NCI-H1930 (cell line): ENCODE measurements at regions not wholly inside any gene's neighbourhood (a gene's known extent, or its start where the extent isn't known, plus 50 kb on each side); places are given as distances from the start of the nearest gene placed in this dataset.

Experiments
- DNase-seq, 2 experiments: peaks; one replicate each; lab custom pipeline; 2025; lab: John Stamatoyannopoulos, UW

DNA sequence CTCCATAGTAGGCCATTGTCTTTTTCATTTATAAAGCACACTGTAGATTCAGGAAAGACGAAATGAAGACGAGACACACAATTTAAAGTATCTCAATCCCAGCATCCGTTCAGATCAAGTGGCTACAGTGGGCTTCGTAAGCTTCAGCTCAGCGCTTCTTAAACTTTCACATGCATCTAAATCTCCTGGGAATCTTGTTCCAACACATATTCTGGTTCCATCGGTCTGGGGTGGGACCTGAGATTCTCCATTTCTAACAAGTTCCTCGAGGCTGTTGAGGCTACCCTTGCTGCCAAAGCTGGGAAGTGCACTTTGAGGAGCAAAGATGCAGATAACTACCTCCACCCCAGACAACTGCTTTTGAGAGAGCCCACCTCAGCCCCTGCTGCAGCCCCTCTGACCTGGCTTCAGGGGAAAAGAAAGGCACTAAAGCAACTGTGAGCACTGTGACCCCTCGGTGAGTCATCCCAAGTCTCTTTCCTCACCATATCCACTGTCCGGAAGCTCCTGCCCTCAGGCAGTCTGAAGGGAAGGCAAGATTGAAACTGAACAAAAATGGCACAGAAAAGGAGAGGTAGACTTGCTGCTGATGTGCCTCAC lies 201.1 kb upstream of the FBXO11 start:
- DNase-seq: no peak

GRCh38 chr2:48108455-48108854 lies 202.2 kb upstream of the FBXO11 start:
- no peak for DNase-seq

DNA sequence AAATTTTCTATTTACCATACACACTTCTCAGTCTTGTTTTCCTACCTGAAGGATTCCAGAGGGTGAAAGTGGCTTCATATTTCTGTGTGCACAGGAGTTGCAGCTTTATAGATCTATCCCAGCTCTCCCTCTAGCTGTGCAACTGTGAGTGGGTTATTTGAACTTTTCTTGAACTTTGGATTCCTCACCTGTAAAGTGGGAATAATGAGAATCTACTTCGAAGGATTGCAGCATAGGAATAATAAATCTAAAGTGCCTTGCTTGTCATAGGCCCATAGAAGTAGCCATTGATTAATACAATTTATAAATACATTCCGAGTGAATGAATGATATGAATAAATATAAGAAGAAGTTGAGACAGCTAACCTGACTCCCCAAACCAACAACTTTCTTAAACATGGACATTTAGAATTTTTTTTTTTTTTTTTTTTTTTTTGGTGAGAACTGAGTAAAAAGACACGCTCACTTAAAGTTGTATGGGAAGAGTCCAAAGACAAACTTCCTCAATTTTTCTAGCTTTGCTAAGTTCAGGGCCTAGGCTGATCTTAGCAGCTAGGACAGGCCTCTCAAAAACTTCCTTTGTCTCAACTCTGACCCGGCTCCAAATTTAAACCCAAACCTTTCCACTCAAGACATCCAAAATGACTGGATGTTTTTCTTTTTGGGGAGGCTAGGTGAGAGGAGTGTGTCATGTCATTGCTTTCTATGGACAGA lies 203.3 kb upstream of the FBXO11 start:
- no peak for DNase-seq

DNA sequence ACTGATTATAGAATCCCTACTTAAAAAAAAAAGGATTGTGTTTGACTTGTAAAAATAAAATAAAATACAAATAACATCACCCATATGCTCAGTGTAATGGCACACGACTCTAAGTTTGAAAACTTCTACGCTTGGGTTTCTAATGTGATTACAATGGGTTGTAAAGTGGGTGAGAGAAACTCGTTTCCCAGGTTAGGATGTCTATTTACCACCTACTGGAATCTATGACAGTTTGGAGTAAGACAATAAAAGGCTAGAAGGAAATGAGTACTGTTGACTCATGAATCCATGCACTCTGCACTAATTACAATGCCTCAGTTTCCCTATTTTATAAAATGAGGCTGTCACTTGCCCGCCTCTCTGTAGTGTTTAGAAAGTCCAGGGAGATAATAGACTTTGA lies 204.0 kb upstream of the FOXN2 start:
- DNase-seq: no peak

DNA sequence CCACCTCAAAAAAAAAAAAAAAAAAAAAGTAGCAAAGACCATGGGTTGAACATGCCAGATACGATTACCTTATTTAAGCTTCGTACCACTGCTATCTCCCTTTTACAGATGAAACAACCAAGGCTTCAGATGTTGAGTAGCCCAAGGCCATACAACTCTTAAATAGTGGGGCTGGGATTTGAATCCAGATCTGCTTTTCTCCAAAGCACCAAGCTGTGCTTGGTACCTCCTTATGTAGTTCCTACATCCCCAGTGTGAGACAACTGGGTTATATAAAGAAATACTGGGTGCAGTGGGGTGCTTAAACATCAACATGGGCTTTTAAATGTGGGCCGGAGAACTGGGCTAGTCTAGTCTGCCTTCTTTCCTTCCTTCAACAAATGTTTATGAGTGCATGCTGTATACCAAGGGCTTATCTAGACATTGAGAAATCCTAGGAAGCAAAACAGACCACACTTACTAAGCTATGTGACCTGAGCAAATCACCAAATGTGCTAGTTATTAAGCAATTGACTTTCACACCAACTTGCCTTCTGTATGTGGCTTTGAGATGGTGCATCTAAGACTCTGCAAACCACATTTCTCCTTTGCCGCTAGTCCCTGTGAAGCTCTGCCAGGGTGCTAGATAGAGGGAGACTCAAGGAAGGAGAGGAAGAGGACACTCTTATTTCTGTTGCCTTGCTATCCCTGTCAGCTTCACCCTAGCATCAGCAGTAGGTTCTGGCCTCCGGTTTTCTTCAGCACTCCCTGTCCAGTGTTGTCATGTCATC lies 201.4 kb upstream of the FOXN2 start:
- no peak for DNase-seq

DNA sequence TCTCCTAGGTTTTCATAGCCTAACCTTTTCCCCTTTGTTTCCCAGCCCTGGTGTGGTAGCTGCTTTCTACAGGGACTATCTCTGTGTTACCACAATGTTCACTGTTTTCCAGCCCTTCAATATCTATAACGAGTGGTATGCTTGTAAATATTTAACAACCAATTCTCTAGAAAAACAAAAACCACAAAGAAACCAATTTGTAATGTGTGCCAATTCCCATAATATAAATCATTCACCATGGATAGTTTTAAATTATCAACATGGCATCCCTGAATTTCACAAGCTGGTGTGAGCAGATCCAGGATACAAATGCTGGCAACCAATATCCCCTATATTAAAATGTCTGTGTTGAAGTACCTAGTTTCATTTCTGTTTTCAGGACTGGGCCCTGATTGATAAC lies 200.7 kb upstream of the FOXN2 start:
- DNase-seq: no peak

- no peak for DNase-seq
Observed at GRCh38 chr2:48114256-48114655, 200.2 kb upstream of the FOXN2 start.

DNA sequence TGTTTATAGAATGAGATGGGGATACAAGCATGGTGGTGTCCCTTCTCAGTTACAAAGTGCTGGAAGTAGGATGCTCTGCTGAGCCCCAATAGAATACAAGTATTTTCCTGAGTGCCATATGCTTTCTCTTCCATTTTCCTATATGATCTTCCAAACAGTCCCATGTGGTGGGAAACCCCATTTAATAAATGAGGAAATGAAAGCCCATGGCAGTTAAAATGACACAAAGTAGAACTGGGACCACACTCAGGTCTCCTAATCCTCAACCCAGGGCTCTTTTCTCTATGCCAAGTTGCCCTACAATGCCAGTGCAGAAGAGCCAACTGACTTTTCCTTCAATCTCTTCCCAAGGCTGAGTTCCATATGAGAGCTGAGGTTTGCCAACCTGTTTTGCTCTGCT lies 198.0 kb upstream of the FOXN2 start:
- no peak for DNase-seq

DNA sequence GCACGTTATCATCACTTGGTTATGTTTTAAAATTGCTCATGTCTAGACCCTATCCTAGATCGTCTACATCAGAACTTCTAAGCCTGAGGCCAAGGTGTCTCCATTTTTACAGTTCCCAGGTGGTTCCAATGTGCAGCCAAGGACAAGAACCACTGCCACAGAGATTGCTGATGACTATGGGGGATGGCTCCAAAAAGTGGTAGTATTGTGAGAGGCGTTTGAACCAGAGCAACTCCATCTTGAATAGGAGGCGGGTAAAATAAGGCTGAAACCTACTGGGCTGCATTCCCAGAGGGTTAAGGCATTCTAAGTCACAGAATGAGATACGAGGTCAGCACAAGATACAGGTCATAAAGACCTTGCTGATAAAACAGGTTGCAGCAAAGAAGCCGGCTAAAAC lies 195.6 kb upstream of the FOXN2 start:
- DNase-seq: no peak

GRCh38 chr2:48120112-48120511 lies 194.4 kb upstream of the FOXN2 start:
- DNase-seq: no peak

DNA sequence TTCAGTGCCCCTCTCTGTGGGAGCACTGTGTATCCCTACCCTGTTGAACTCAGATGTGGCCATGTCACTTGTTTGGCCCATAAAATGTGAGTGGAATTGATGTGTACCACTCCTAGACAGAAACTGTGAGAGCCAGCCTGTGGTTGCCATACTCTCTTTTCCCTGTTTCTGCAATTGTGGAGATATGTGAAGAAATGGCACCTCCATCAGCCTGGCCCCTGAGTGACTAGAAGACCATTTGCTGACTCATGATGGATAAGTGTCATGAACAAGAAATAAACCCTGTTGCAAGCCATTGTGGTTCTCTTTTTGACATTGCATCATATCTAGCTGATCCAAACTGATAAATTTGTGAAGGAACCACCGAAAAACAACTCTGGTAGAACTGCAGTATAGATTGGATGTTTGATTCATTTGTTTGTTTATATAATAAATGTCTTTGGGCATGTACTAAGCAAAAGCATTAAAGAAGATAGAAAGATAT lies 193.7 kb upstream of the FOXN2 start:
- DNase-seq: no peak

DNA sequence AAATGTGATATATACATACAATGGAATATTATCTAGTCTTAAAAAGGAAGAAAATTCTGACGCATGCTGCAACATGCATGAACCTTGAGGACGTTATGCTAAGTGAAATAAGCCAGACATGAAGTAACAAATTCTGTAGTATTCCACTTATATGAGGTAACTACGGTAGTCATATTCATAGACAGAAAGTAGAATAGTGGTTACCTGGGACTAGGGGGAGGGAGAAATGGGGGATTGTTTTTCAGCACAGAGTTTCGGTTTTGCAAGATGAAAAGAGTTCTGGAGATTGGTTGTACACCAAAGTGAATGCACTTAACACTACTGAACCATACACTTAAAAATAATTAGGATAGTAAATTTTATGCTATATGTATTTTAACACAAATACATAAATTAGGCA lies 192.3 kb upstream of the FOXN2 start:
- DNase-seq: no peak

GRCh38 chr2:48124592-48124991 lies 189.9 kb upstream of the FOXN2 start:
- DNase-seq: no peak

DNA sequence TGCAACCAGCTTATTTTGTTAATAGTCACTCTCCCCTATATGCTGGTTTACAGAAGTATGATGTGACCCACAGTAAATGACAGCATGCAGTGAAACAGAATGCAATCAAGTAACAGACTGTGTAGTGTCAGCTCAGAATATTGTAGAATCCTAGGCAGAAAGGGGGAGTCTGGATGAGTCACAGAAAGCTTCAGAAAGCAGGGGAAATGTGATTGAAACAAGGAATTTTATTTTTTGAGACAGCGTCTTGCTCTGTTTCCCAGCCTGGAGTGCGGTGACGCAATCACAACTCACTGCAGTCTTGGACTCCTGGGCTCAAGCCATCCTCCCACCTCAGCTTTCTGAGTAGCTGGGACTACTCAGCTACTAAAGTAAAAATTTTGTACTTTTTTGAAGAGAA lies 188.3 kb upstream of the FOXN2 start:
- DNase-seq: no peak

DNA sequence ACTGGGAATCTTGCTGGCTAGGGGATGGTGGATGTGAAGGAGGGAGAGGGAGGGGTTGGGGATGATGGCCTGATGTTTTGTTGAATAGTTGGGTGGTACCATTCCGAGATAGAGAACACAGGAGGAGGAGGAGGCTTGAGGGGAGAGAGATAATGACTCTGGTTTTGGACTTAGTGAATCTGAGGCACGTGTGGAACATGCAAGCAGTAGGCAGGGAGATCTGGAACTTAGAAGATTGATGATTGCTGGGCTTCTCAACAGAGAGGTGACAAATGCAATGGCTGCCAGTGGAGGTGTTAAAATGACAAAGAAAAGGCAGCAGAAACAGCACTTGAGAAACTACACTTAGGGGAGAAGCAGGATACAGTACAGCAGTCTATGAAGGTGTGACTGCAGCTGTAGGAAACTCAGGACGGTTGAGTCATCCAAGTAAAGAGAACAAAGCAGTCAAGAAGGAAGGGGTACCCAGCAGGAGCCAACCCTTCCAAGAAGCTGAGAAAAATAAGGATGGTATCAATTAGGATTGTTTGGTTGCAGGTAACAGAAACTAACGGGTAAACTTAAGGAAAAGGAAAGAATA lies 186.8 kb upstream of the FOXN2 start:
- DNase-seq: no peak

DNA sequence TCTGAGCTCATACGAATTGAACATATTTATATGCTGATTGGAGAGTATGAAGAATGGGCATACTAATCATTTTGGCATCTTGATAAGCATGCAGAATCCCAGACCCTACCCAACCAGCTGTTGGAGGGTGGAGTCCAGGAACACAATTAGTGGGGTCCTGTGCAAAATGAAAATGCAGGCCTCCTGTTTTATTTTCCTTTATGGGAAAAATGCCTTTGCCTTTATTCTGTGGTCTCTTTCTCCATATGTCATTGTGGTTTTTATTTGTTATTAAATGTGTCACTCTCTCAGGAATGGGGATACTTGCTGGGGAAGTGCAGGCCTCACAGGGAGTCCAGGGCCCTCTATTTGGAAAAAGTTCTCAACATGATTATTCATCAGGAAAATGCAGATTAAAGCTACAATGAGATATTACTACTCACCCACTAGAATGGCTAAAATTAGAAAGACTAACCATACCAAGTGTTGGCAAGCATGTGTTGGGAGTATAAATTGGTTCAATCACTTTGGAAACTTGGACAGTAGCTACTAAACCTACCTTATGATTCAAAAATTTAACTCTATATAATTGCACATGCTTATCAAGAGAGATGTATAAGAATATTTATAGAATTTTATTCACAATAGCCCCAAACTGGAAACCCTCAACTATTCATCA lies 185.1 kb upstream of the FOXN2 start:
- no peak for DNase-seq

- DNase-seq: no peak
Observed at GRCh38 chr2:48131539-48132270, 182.8 kb upstream of the FOXN2 start.

GRCh38 chr2:48132271-48132625 lies 182.2 kb upstream of the FOXN2 start:
- no peak for DNase-seq

DNA sequence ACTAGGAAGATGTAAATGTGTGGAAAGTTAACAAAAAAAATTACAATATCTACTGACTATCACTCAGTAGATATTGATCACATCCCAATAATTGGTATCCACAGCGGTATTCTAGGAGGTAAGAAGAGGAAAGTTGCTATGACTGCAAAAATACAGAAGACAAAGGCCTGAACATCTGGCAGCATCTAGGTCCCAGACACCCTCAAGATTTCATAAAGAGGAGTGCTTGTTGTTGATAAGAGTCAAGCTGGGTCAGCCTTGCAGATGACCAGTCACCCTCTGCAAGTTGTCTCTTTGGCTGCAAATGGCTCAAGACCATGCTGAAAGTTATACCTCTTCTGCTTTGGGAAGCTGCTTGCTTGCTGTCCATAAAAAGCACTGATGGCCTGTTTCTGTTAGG lies 179.8 kb upstream of the FOXN2 start:
- DNase-seq: no peak

DNA sequence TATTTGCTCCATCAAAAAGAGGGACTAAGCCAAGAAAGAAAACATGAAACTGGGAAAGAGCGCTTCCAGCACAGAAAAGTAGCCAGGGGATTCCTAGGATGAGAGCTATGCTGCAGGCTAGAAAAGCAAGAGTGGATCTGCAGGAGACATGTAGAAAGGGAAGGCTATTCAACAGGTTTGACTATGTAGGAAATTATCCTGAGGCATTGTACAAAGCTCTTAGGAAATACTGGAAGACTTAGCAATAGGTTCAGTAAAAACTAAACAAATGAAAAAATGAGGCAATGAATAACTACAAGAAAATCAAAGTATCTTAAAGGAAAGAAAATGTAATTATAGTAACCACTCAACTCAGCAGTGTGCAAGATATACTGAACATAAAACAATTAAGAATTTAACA lies 178.7 kb upstream of the FOXN2 start:
- no peak for DNase-seq

GRCh38 chr2:48137829-48138228 lies 176.7 kb upstream of the FOXN2 start:
- no peak for DNase-seq

- DNase-seq: no peak
Observed at GRCh38 chr2:48138898-48139297, 175.6 kb upstream of the FOXN2 start.
